OCI-LY3 (cell line): ENCODE measurements at regions not wholly inside any gene's neighbourhood (a gene's known extent, or its start where the extent isn't known, plus 50 kb on each side); places are given as distances from the start of the nearest gene placed in this dataset.

Source experiments
- H2AFZ ChIP-seq: fragments of 200-600, 300-600 bp; shearing (Covaris generic); 2 replicates; pipeline ENCODE4 v1.6.0; 2014; ENCODE audit warnings: antibody characterized with exemption, low read depth, low read length
- H3K27ac ChIP-seq: fragments of 200-600, 300-600 bp; sonication (generic); 2 replicates; pipeline ENCODE4 v1.5.1; 2014; ENCODE audit warnings: mild to moderate bottlenecking, low read length, moderate library complexity, mixed read lengths
- H3K27me3 ChIP-seq: fragments of 200-600, 300-600 bp; sonication (generic); 2 replicates; pipeline ENCODE4 v1.6.1; 2014; ENCODE audit warnings: low read depth, low read length, mixed read lengths
- H3K36me3 ChIP-seq: fragments of 200-600, 300-600 bp; sonication (generic); replicated peaks from 2 replicates; pipeline ENCODE3; 2014; ENCODE audit warnings: low read depth, low read length, mixed read lengths
- H3K4me1 ChIP-seq: fragments of 300-600, 200-600 bp; sonication (generic); 2 replicates; pipeline ENCODE4 v1.6.1; 2014; ENCODE audit warnings: low read length, mixed read lengths
- H3K4me2 ChIP-seq: fragments of 200-600, 300-600 bp; sonication (generic); 2 replicates; pipeline ENCODE4 v1.6.1; 2014; ENCODE audit warnings: low read length, mixed read lengths
- H3K4me3 ChIP-seq: fragments of 300-600, 200-600 bp; sonication (generic); 2 replicates; pipeline ENCODE4 v1.5.1; 2014; ENCODE audit warnings: antibody characterized with exemption, mild to moderate bottlenecking, low read length, moderate library complexity
- H3K79me2 ChIP-seq: fragments of 300-600, 200-600 bp; shearing (Covaris generic); 2 replicates; pipeline ENCODE4 v1.6.1; 2014; ENCODE audit warnings: mild to moderate bottlenecking, low read length, mixed read lengths
- H3K9ac ChIP-seq: fragments of 300-600, 200-600 bp; shearing (Covaris generic); 2 replicates; pipeline ENCODE4 v1.6.0; 2014; ENCODE audit warnings: mild to moderate bottlenecking, low read length, moderate library complexity
- H3K9me3 ChIP-seq: fragments of 200-600, 300-600 bp; shearing (Covaris generic); 2 replicates; pipeline ENCODE4 v1.6.1; 2014; ENCODE audit warnings: low read length, mixed read lengths; ENCODE audit not compliant: insufficient read depth
- H4K20me1 ChIP-seq: fragments of 200-600, 300-600 bp; sonication (generic); 2 replicates; pipeline ENCODE4 v1.6.1; 2016; ENCODE audit warnings: low read length, mixed read lengths; ENCODE audit not compliant: insufficient read depth
- CTCF ChIP-seq: fragments of 200-600, 300-600 bp; sonication (generic); IDR thresholded peaks from 2 replicates; pipeline ENCODE4 v1.5.1; 2014; ENCODE audit warnings: antibody characterized with exemption, low read length, low read depth
- EZH2phosphoT487 ChIP-seq: fragments of 200-600 bp; shearing (Covaris generic); IDR thresholded peaks from 2 replicates; pipeline ENCODE4 v1.6.1; 2018; ENCODE audit warnings: antibody characterized with exemption, mixed run types, low read depth

DNA sequence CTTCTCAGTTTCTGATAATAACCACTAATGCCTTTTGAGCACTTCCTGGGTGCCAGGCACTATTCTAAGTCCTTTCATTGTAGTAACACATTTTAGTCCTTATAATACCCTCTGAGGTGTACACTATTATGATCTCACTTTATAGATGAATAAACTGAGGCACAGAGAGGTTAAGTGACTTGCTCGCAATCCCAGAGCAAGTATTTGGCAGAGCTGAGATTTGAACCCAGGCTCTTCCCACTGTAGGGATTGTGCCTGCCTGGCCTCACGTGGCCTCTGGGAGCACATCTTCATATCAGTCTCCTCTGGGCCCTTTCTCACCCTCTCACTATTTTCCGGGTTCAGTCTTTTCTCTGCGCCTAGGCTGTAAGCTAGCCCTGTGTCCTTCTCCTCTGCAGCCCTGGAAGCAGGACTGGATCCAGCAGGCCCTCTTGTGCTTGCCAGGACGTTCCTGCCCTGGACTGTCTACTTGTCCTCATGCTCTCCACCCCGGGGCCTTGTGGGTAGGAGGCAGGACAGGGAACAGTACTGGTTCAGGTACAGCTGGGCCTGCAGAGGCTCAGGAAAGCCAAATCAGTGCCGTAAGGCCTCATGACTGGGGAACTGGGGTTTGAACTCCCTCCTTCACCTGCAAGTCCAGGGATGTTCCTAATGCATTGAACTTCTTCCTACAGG lies 139.6 kb downstream of the VEGFA start:
- TF ChIP-seq EZH2phosphoT487 (no peak), CTCF (no peak)
- Histone ChIP-seq H3K4me3 (no peak overlapping the region), H3K27ac (no peak overlapping the region), H3K79me2 (no peaks in the 10 kb centered on the region), H4K20me1 (no peaks in the 10 kb centered on the region), H3K9ac (no peak overlapping the region), H2AFZ (no peak overlapping the region), H3K9me3 (no peaks in the 10 kb centered on the region), H3K27me3 (no peaks in the 10 kb centered on the region; the same call in 1 of the 2 replicates), H3K4me2 (no peak overlapping the region), H3K4me1 (peaks cover 15% of the 10 kb centered on the region), H3K36me3 (no peaks in the 10 kb centered on the region)

DNA sequence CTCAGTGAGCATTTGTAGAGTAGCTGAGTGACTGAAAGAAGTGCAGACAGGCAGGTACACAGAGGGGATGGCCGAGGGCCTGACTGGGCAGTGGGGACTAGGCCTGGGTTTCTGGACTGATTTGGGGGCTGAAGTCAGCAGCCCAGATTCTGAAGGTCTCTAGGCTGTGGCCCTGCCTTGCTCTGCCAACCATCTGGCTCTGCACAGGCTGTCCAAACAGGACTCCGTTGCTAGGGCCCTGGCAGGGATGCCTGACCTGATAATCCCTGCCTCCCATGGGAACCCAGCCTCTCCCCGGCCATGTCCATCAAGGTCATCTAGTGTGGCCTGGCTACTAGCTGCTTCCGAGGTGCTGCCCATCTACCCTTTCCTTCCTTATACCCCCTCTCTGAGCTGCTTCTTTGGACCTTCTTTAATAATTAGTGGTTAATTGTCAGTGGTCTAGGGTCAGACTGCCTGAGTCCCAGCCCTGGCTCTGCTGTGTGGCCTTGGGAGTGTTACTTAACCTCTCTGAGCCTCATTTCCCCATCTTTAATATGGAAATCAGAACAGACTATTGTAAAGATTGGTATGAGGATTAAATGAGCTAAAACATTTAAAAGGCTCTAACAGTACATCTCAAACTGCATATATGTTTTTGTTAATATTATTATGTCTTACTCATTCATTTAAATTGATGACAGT lies 137.9 kb downstream of the VEGFA start:
- Histone ChIP-seq H3K36me3 (no peaks in the 10 kb centered on the region), H3K79me2 (no peaks in the 10 kb centered on the region), H3K27me3 (no peaks in the 10 kb centered on the region; the same call in 1 of the 2 replicates), H2AFZ (no peak overlapping the region), H3K9ac (no peak overlapping the region), H3K4me2 (no peak overlapping the region), H3K9me3 (no peaks in the 10 kb centered on the region), H3K27ac (no peak overlapping the region), H4K20me1 (no peaks in the 10 kb centered on the region), H3K4me1 (no peaks in the 10 kb centered on the region), H3K4me3 (no peak overlapping the region)
- no peak for TF ChIP-seq EZH2phosphoT487
- no peak for TF ChIP-seq CTCF

DNA sequence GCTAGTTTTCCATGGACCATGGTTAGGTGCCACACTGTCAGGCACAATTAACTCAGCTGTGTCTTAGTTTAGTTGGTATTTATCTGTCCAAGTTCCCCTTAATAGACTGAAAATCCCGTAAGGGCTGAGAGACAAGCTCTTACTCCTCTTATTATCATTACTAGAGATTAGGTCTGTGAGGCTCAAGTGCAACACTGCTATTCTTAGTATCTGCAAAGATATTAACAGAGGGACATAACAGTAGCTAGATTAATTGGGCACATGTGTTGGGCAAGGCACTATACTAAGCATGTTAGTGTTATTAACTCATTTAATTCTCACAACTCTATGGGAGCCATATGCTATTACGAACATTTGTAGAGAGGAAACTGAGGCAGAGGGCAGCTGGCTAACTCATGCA lies 137.3 kb downstream of the VEGFA start:
- Histone ChIP-seq H3K4me1 (no peaks in the 10 kb centered on the region), H3K4me2 (no peak overlapping the region), H3K4me3 (no peak overlapping the region), H2AFZ (no peak overlapping the region), H3K27me3 (no peaks in the 10 kb centered on the region; the same call in 1 of the 2 replicates), H3K36me3 (no peaks in the 10 kb centered on the region), H3K27ac (no peak overlapping the region), H3K9me3 (no peaks in the 10 kb centered on the region), H3K9ac (no peak overlapping the region), H3K79me2 (no peaks in the 10 kb centered on the region), H4K20me1 (no peaks in the 10 kb centered on the region)
- no peak for TF ChIP-seq CTCF
- no peak for TF ChIP-seq EZH2phosphoT487

- Histone ChIP-seq H3K9ac (no peak overlapping the region), H3K4me2 (no peak overlapping the region), H3K27me3 (no peaks in the 10 kb centered on the region; the same call in 1 of the 2 replicates), H3K36me3 (no peaks in the 10 kb centered on the region), H3K27ac (no peak overlapping the region), H2AFZ (no peak overlapping the region), H3K4me3 (no peak overlapping the region), H3K9me3 (no peaks in the 10 kb centered on the region), H3K4me1 (no peaks in the 10 kb centered on the region; the same call in 1 of the 2 replicates), H3K79me2 (no peaks in the 10 kb centered on the region), H4K20me1 (no peaks in the 10 kb centered on the region)
- no peak for TF ChIP-seq EZH2phosphoT487
- no peak for TF ChIP-seq CTCF
Observed at GRCh38 chr6:43904311-43905123, 134.5 kb downstream of the VEGFA start.
